NB4 (cell line): ENCODE measurements at regions not wholly inside any gene's neighbourhood (a gene's known extent, or its start where the extent isn't known, plus 50 kb on each side); places are given as distances from the start of the nearest gene placed in this dataset.

ENCODE experiments used
- CTCF ChIP-seq: IDR thresholded peaks from one replicate; pipeline ENCODE4 v1.5.1; 2012; ENCODE audit warnings: low read depth, low read length
- MAX ChIP-seq: IDR thresholded peaks from 2 replicates; pipeline ENCODE4 v1.6.1; 2011; ENCODE audit warnings: low read depth, low read length
- POLR2A ChIP-seq: IDR thresholded peaks from 2 replicates; pipeline ENCODE4 v1.6.1; 2011; ENCODE audit warnings: mild to moderate bottlenecking; ENCODE audit not compliant: insufficient read length; ENCODE audit errors: extremely low read depth

GRCh38 chr12:11486623-11487444, 91.5 kb upstream of the PRB2 start:
- TF ChIP-seq CTCF: peak; percentile 80
- TF ChIP-seq POLR2A: no peak
- TF ChIP-seq MAX: peak; percentile 37
